GM19023 (cell line): ENCODE measurements at regions not wholly inside any gene's neighbourhood (a gene's known extent, or its start where the extent isn't known, plus 50 kb on each side); places are given as distances from the start of the nearest gene placed in this dataset.

Source experiments
- ATAC-seq: cut with Tn5 transposase; IDR thresholded peaks from one replicate; pipeline ENCODE4 v1.9.1; 2021; ENCODE audit warnings: mild to moderate bottlenecking, moderate library complexity; ENCODE audit not compliant: unreplicated experiment

DNA sequence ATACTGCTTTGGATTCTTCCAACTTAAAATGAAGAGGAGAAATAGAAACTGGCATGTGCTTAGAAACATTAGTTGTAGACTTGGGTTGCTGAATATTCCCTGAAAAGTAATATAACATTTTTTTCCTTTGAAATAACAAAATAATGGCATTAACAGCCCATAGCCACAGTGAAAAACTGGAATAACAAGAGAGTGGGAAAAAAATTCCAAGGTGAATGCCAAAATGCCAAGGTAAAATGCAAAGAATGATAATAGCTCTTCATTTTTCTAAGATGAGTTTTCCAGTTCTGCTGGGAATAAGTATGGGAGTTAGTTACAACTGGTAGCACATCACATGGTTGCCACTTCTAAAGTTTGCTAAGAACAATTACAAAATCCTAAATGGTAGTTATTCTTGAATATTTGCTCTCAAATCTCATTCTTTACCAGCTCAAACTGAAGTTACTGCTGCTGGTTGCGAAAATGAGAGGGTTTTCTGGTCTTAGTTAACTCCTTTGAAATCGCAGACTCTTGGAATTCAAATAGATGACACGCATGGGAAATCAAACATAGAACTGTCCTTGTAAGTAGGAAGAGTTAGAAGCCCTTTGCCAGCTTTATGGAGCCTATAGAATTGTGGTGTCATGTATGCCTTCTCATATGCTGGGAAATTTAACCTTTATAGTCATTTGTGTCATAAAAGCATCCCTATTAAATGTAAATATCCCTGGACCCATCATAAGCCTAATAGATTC lies 165.0 kb upstream of the DCN start:
- ATAC-seq: no peak

- no peak for ATAC-seq
These were observed 164.2 kb upstream of the DCN start for GRCh38 chr12:91346827-91347226.

DNA sequence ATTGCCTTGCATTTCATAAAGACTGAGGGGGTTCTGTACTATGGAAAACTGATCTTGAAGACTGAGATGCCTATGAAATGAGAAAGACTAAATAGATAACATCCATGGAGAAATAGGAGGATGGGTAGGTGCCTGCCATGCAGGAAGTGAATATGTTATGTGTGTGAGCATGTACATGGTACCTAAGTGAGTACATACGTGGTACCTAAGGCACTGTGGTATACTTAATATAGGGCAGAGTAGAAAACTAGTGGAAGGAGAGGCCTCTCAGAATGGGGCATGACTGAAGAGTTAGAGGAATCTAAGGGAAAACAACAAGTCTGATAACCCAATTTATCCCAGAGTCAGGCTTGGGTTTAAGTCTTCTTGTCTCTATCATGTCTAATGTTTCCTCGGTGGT lies 161.8 kb upstream of the DCN start:
- no peak for ATAC-seq

- no peak for ATAC-seq
These were observed 160.4 kb upstream of the DCN start for GRCh38 chr12:91343010-91343409.

- ATAC-seq: no peak
These were observed 156.5 kb upstream of the DCN start for GRCh38 chr12:91339106-91339505.

- ATAC-seq: no peak
These were observed 153.1 kb upstream of the DCN start for GRCh38 chr12:91335699-91336098.

- no peak for ATAC-seq
These were observed 151.3 kb upstream of the DCN start for GRCh38 chr12:91333966-91334365.

DNA sequence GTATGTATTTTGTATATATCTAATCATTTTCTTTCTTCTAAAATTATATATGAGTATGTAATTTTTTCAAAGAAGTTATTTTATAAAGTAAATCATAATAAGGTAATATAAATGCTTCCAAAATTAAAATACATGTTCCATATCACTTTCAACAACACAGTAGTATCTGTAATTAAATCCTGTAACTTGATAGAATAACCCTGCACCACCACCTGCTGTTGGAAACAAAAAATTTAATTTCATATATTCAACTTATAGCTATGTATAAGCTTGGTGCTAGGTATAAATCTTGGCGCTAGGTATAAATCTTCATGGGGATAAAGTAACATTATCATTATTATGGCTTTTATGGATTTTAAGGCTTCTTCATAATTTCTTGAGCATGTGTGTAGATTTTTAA lies 149.7 kb upstream of the DCN start:
- no peak for ATAC-seq

- ATAC-seq: no peak
These were observed 148.8 kb upstream of the DCN start for GRCh38 chr12:91331371-91331770.

DNA sequence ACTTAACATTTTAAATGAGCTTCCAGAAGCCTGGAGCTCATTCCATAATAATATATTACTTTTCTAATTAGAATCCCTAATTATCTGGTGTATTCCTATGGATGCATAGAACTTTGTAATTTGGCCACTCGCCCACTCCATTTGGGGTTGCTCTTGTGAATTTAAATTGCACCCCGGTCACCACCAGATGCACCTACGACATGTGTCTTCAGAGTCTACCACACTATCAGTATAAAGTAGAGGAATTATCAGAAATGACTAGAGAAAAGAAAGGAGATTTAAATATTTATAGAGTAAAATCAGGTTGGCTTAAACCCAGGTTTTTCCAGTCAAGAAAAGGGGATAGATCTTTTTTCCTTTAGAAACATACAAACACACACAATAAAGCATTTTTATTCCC lies 145.8 kb upstream of the DCN start:
- no peak for ATAC-seq

- no peak for ATAC-seq
These were observed 145.3 kb upstream of the DCN start for GRCh38 chr12:91327889-91328288.

- no peak for ATAC-seq
These were observed 144.5 kb upstream of the DCN start for GRCh38 chr12:91327131-91327530.

DNA sequence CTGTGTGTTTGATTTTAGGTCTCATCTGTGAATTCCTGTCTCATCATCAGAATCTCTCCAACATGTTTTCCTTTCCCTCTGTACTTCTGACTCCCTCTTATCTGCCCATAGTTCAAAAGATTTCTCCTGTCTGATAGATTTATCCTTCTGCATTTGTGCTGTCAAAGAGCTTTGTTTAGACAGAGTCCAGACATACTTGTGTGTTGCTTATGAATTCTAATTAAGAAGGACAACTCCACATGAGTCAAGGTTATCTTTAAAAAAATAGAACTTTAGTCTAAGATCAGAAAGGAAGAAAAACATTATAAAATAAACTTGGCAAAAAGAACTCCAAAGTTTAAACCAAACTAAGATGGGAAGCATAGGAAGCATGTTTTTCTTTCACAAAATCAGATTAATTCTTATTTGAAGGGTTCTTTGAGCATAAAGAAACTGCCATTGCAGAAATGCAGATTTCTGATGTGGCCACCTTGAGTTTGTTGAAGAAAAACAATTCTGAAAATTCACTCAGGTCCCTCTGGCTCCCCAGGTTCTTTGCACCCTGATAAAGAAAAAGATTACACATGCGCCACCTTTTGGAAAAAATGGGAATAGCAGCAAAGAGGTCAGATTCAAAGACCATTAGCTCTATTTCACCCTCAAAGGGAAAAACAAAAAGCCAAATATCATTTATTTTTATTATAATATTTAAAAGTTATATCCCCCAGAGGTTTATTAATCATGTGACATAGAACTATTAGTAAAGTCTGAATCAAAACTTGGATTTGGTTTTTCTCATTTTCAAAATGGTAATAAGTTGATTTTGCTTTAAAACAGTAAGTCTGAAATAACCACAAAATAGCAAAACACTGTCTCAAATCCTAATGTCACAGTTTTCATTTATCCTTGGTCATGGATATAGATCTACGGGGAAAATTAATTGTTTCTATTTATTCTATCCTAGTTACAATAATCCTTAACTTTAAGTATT lies 143.7 kb upstream of the DCN start:
- ATAC-seq: peak; percentile 66

DNA sequence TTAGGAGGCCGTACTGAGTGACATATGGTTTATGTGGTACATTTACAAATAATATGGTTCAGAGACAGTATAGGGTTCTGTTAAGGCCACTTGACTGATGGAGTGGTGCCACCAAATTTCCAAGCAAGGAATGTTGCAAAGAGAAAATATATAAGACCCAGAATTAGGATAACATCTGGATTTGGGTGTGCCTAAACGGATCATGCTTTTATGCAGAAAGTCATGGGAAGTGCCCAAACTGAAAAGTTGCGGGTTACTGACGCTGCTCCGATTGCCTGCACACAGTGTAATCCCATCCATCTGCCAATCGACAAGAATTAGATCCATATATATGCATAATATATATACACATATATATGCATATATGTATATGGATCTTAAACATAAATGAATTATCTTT lies 138.4 kb upstream of the DCN start:
- no peak for ATAC-seq

GRCh38 chr12:91319071-91319760 lies 136.6 kb upstream of the DCN start:
- no peak for ATAC-seq

DNA sequence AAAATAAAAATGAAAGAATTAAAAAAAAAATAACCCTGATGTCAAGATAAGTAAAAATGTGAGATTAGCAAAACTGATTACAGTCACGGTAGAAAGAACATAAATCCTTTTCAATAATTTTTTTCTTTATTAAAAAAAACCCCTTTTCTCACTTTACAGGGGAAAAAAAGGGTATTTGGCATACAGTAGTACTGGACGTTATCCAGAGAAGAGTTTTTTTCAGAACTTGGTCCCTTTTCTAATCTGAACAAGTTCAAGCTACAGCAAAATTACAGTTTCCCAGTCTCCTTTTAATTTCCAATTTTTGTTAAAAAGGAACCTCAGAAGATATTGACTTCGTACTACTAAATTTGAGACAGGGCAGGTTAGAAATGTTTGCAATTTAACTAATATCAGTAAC lies 134.7 kb upstream of the DCN start:
- no peak for ATAC-seq

DNA sequence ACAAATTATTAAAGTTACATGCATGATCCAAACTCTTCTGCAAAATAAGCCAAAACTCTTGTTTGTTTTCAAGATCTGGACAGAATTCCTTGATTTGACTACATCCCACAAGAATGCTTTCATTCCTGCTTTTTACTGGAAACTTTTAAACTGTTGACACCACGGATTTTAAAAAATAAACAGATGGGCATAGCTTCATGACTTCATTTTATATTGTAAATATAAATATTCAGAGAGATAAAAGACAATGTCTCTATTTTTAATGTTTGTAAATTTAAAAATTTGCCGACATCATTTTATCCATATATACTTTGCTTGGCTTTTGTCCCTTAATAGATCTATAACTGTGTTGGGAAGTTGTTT lies 134.3 kb upstream of the DCN start:
- no peak for ATAC-seq

DNA sequence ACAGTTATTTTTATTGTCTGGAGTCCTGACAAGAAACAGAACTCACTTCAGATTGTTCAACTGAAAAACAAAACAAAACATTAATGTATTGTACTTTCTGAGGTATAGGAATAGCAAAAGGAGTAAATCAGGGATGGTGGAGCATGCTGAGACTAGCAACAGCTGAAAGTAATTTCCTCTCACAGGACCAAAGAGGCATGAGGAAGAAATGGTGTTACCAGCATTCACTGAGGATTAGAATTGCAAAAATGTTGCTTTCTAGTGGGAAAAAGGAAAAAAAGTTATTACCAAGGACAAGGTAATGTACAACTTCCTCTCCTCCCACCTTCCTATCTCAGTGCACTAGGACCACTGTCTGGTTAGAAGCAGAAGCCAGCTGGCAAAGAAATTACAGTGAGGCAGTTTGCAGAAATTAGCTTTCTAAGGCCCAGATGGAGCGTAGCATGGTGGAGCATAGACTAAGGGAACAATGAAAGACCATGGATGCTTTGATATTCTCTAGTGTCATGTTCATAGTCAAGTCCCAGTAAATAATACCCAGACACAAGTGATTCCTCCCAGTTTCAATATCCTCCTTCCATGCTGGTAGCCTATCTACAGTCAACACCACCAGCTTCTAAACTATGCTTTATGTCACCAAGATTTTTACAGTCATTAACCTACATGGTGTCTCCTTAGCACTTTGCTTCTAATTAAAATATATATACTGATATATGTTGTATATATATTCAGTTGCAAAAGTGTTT lies 133.7 kb upstream of the DCN start:
- no peak for ATAC-seq

DNA sequence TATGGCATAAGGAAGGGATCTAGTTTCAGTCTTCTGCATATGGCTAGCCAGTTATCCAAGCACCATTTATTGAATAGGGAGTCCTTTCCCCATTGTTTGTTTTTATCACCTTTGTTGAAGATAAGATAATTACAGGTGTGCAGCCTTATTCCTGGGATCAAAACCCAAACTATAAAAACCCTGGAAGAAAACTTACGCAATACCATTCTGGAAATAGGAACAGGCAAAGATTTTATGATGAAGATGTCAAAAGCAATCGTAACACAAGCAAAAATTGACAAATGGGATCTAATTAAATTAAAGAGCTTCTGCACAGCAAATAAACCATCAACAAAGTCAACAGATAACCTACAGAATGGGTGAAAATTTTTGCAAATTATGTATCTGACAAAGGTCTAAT lies 128.5 kb upstream of the DCN start:
- no peak for ATAC-seq

DNA sequence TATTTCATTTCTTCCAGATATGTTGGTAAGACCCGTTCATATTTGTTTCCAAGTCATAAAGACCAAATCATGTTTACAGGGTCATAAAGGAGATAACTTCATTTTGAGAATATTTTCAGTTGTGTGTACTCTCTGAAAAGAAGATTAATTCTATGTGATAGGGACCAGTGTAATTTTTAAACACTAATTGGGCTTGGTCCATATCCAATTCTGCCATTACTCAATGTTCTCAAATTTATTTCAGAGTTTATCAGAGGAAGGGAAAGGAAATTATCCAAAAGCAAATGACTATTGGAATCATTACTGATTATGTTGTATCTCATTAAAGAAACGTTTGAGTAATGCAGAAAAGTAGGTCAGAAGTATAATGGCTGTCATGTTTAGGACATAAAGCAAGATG lies 126.8 kb upstream of the DCN start:
- no peak for ATAC-seq
